ENCODE measurements at regions not wholly inside any gene's neighbourhood (a gene's known extent, or its start where the extent isn't known, plus 50 kb on each side); places are given as distances from the start of the nearest gene placed in this dataset.

GRCh38 chr21:35476621-35477395 lies 427.7 kb upstream of the RUNX1 start:
- WGBS, 4 donors = 47 to 51% (median 47%) methylated on average over 9 of the region's 9 CpGs
- DNase-seq = no peak
- Histone ChIP-seq H3K27me3 (peaks cover 3% of the 10 kb centered on the region), H3K27ac (peak overlapping the region in 2 of 5 donors; percentile 42 to 77), H3K4me1 (replicated peaks in 1 of 2) (no peaks in the 10 kb centered on the region), H3K36me3 (replicated peaks in 1 of 2) (no peaks in the 10 kb centered on the region), H3K4me3 (no peak overlapping the region), H3K9me3 (replicated peaks in 1 of 3) (no peaks in the 10 kb centered on the region)
- intact Hi-C loops (cut with DNase I) = no loop called here
- no peak for TF ChIP-seq POLR2A (IDR thresholded peaks at IDR 0.05)
- TF ChIP-seq, protein P1, sequence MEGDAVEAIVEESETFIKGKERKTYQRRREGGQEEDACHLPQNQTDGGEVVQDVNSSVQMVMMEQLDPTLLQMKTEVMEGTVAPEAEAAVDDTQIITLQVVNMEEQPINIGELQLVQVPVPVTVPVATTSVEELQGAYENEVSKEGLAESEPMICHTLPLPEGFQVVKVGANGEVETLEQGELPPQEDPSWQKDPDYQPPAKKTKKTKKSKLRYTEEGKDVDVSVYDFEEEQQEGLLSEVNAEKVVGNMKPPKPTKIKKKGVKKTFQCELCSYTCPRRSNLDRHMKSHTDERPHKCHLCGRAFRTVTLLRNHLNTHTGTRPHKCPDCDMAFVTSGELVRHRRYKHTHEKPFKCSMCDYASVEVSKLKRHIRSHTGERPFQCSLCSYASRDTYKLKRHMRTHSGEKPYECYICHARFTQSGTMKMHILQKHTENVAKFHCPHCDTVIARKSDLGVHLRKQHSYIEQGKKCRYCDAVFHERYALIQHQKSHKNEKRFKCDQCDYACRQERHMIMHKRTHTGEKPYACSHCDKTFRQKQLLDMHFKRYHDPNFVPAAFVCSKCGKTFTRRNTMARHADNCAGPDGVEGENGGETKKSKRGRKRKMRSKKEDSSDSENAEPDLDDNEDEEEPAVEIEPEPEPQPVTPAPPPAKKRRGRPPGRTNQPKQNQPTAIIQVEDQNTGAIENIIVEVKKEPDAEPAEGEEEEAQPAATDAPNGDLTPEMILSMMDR (IDR thresholded peaks at IDR 0.05) = no peak

DNA sequence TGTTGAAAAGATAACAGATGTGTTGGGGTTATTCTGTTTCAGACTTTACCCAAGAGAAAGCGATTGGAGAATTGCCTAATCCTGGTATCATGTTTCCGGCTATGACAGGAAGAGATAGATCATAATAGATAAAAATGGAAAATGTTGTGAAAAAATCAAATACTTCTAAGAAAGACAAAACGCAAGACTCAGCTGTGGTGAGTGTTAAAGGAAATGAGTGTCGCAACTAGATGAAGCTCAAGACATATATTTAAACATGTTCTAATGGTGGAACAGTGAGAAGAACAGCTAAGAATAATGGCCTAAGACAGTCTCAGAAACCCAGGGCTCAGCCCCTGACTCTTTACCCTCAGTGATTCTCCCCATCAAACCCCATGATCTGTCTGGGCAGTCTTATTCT lies 426.7 kb upstream of the RUNX1 start:
- no peaks in the 10 kb centered on the region for H3K36me3 ChIP-seq (replicated peaks in 1 of 2)
- WGBS, 4 donors = 15 to 25% (median 17%) methylated on average over 4 of the region's 4 CpGs
- H3K27ac ChIP-seq = peak overlapping the region in 4 of 5 donors; percentile 1 to 77 (median 39)
- H3K4me1 ChIP-seq (replicated peaks in 1 of 2) = no peaks in the 10 kb centered on the region
- H3K27me3 ChIP-seq = peaks cover 3% of the 10 kb centered on the region
- DNase-seq = peak in 1 of 7 donors; percentile 6
- H3K4me3 ChIP-seq = no peak overlapping the region
- intact Hi-C loops (cut with DNase I) = no loop called here
- H3K9me3 ChIP-seq (replicated peaks in 1 of 3) = no peaks in the 10 kb centered on the region
- TF ChIP-seq, protein P1 (IDR thresholded peaks at IDR 0.05) = no peak
- no peak for TF ChIP-seq POLR2A (IDR thresholded peaks at IDR 0.05)

DNA sequence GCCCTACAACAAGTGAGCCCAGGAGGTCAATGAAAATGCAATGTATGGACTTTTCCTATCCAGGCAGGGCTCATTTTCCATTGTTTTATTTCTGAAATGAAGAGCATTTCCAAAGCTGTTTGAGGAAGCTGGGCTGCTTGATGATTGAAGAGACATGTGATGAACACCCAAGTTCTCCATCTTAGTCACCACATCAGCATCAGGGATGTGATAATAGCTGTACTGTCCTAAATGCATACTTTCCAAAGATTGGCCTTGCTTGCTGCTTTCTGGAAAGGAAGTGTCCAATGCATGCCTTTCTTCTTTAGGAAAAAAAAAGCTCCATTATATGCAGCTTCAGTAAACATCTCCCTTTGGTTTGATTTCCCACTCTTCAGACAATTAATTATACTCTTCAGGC lies 425.9 kb upstream of the RUNX1 start:
- no peak overlapping the region for H3K4me3 ChIP-seq
- H3K36me3 ChIP-seq (replicated peaks in 1 of 2) = no peaks in the 10 kb centered on the region
- H3K4me1 ChIP-seq (replicated peaks in 1 of 2) = no peaks in the 10 kb centered on the region
- H3K27ac ChIP-seq = peak overlapping the region in 1 of 5 donors; percentile 62
- peaks cover 3% of the 10 kb centered on the region for H3K27me3 ChIP-seq
- DNase-seq = peak in 2 of 7 donors; percentile 22 to 31
- H3K9me3 ChIP-seq (replicated peaks in 1 of 3) = no peaks in the 10 kb centered on the region
- intact Hi-C loops (cut with DNase I) = no loop called here
- TF ChIP-seq, protein P1 (IDR thresholded peaks at IDR 0.05) = no peak
- TF ChIP-seq POLR2A (IDR thresholded peaks at IDR 0.05) = no peak

GRCh38 chr21:35473496-35473895 lies 424.4 kb upstream of the RUNX1 start:
- H3K9me3 ChIP-seq (replicated peaks in 1 of 3) = no peaks in the 10 kb centered on the region
- H3K36me3 ChIP-seq (replicated peaks in 1 of 2) = no peaks in the 10 kb centered on the region
- H3K4me3 ChIP-seq = no peak overlapping the region
- WGBS, 4 donors = 72 to 86% (median 73%) methylated on average over 1 of the region's 1 CpG
- no peak overlapping the region for H3K27ac ChIP-seq
- no peak for DNase-seq
- TF ChIP-seq, protein P1 (IDR thresholded peaks at IDR 0.05) = no peak
- TF ChIP-seq POLR2A (IDR thresholded peaks at IDR 0.05) = no peak
- H3K4me1 ChIP-seq (replicated peaks in 1 of 2) = no peaks in the 10 kb centered on the region
- intact Hi-C loops (cut with DNase I) = no loop called here
- H3K27me3 ChIP-seq = peaks cover 3% of the 10 kb centered on the region

All from adrenal gland (tissue), 9 donors.